ENCODE measurements at regions not wholly inside any gene's neighbourhood (a gene's known extent, or its start where the extent isn't known, plus 50 kb on each side); places are given as distances from the start of the nearest gene placed in this dataset.

DNA sequence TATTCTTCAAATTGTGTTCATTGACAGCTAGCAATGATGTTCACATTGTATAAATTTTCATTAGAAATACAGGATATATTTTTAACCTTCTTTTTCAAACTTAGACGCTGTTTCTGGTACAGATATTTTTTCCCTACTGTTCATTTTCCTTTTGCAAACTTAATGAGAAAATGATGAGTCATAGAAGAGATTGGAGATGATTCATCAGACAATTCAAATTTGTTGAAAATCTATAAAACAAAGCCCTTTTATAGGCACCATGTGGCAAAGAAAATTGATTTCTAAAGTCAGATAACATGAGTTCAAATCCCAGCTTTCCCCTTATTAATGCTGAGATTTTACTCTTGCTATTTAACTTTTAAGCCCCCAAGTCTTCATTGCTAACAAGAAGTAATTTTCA is 728.8 kb upstream of the DDX18 start:
- no peak for DNase-seq

- peak; percentile 39 for DNase-seq
These were observed 728.1 kb upstream of the DDX18 start for GRCh38 chr2:117086174-117086942.

DNA sequence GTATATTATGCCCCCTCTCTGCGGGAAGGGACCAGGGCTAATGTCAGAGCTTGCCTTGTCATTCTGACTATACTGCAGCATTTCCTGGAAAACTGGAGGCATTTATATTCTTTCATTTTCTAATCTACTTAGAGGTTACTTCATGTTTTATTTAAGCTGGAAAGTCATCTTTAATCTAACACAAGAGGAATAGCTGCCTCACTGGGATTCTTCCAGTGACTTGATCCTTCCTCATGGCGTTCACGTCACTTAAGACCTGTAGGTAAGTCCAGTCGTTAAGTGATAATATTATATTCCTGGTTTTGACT is 727.6 kb upstream of the DDX18 start:
- DNase-seq, result peak; percentile 34

DNA sequence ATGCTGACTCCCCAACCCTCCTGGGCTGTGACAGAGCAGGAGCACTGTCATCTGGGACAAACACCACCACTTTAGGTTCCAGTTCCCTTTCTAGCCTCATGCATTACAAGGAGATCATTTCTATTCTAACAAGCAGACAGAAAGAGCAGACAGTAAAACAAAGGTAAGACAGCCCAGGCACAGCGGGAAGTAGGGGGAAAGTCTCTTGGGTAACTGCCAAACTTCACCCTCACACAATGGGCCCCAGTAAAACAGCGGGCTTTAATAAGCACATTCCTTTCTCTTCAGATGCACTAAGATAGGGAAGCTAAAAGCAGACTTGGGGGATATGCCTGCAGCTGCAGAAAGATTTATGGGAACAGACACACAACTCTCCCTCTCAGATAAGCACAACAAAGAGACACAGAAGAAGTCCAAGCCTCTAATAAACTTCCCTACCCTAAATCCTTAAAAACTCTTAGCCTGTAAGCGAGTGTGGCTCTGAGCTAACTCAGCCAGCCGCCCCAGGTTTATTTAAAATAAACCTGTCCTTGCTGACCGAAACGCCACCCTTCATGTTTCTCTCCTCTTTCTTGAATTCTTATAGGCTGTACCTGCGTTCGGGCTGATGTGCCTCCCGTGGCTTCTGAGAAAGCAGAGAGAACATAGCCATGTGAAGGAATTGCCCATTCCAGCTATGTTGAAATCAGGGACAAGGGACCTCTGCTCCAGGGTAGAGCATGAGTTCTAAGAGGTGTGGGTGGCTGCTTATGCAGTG is 726.8 kb upstream of the DDX18 start:
- peak; percentile 73 for DNase-seq

DNA sequence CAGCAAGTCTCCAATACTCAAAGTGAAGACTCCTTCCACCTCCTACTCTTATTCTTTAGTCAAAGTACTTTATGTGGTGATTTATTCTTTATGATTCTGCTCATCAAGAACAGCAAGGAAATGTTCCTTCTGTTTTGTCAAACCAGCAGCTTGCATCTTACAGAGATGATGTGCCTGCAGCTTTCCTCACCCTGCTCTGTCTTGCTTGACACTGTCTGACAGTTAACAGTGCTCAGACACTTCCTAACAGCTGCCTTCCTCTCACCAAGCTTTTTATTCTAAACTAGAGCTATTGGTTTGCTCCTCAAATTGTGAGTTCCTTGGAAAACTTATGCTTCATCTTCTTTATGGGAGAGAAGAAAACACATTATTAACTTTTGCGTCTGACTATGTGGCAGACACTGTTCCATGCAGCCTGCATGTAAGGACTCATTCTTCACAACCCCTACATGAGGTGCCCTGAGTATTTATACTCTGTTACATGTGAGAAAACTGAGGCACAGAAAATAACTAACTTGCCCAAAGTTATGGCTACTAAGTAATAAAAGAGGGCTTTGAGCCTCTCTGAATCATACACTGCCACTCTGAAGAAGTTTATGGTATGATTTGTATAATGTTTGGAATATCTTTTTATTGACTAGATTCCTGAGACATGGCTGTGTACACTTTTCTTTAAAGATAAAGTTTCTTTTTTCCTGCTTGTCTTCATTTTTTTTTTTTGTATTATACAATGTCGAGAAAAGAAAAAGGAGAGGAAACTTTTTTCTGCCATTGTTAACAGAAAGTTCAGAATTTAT is 723.3 kb upstream of the DDX18 start:
- peak; percentile 1 for DNase-seq

DNA sequence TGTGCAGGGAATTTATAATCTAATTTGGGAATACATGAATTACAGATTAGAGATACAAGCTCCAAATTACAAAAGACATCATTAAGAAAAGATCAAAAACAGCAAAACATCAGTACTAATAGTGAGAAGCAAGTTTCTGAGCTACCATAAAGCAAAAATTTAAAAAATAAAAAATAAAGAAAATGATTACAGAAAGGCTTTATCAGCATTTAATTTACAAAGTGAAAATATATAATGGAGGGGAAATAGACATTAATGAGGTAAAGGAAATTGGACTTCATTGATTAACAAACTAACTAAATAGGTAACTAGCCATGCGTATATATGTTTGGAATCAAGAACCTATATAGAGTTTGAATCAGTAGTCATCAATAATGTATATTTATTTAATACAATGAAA is 712.9 kb upstream of the DDX18 start:
- no peak for DNase-seq

DNA sequence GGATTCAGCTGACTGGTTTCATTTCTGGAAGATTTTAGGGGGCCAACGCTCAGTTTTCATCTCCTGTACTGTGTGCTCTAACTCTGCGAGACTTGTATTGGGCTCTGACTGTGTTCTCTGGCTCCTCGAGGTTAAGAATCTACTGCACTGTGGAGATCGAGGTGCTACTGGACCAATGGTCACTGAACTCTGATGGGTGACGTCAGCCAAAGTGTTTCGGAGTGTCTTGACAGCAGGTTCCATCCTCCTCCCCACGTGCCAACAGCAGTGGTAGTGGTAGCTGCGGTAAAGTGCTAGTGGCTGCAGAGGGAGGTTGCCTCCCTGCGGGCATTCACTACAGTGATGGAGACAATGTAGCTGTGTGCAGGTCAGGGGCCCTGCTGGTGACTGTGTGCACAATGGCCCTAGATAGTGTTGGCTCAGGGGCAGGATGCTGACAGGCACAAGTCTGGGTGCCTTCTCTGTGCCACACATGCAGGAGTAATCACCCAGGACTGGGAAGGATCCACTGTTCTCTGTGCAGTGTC is 705.7 kb upstream of the DDX18 start:
- no peak for DNase-seq

DNA sequence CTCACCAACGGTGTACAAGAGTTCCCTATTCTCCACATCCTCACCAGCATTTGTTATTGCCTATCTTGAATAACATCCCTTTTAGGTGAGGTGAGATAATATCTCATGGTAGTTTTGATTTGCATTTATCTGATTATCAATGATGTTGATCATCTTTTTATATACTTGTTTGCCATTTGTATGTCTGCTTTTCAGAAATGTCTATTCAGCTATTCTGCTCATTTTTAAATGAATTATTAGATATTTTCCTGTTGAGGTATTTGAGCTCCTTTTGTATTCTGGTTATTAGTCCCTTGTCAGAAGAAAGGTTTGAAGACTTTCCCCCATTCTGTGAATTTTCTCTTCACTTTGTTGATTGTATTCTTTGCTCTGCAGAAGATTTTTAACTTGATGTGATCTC is 695.5 kb upstream of the DDX18 start:
- DNase-seq, result no peak

DNA sequence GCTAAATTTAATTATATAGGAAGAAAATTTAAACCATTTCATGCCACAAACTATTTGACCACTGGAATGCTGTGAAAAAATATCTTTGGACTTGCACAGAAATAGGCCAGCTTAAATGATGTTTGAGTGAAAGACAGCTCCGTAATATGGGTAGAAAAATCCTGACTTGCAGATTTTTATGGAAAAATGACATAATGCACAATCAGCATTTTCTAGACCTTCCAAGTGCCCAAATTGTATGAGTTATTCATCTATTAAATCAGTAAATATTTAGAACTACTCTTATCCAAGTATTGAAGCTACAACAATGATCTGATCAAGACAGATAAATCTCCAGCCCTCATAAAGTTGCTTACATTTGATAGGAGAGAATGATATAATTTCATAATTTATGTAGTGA is 691.1 kb upstream of the DDX18 start:
- no peak for DNase-seq

- DNase-seq, result no peak
These were observed 687.8 kb upstream of the DDX18 start for GRCh38 chr2:117126656-117127055.

DNA sequence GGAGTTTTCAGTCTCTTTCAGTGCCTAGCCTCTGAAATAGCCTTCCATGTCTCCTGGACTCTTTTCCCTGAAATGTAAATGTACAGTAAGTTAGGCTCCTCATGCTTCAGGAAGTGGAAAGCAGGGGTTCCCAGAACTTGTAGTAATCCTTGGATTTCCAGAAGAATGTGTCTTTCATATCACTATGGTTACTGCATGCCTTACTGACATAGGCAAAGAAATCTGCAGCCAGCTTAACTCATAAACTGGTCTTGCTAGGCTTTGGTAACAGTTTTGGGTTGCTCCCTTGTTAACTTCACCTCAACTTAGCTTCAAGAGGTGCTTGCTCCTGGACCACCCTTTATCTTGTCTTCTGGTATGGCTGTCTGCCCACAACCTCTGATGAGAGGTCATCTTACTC is 686.8 kb upstream of the DDX18 start:
- DNase-seq, result no peak

GRCh38 chr2:117128461-117128860 is 686.0 kb upstream of the DDX18 start:
- no peak for DNase-seq

DNA sequence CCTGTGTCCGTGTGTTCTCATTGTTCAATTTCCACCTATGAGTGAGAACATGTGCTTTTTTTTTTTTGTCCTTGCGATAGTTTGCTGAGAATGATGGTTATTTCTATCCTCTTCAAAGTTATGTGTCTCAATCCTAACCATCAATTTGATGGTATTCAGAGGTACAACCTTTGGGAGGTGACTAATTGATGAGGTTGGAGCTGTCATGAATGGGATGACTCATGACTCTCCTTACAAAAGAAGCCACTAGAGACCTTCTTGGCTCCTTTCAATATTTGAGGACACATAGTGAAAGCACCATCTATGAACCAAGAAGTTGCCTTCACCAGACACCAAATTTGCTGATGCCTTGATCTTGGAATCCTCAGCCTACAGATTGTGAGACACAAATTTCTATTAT is 677.1 kb upstream of the DDX18 start:
- DNase-seq, result no peak

- no peak for DNase-seq
These were observed 645.3 kb upstream of the DDX18 start for GRCh38 chr2:117169036-117169765.

DNA sequence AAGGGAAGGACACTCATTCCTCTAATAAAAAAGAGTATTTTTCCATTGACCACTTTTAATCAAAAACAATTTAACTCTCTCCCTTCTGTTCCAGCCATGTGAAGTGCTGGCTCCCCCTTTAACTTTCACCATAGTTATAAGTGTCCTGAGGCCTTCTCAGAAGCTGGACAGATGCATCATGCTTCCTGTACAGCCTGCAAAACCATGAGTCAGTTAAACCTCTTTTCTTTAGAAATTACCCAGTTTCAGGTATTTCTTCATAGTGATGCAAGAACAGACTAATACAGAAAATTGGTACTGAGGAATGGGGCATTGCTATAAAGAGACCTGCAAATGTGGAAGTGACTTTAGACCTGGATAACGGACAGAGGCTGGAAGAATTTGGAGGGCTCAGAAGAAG is 643.6 kb upstream of the DDX18 start:
- no peak for DNase-seq

GRCh38 chr2:117179405-117179804 is 635.1 kb upstream of the DDX18 start:
- DNase-seq, result no peak

DNA sequence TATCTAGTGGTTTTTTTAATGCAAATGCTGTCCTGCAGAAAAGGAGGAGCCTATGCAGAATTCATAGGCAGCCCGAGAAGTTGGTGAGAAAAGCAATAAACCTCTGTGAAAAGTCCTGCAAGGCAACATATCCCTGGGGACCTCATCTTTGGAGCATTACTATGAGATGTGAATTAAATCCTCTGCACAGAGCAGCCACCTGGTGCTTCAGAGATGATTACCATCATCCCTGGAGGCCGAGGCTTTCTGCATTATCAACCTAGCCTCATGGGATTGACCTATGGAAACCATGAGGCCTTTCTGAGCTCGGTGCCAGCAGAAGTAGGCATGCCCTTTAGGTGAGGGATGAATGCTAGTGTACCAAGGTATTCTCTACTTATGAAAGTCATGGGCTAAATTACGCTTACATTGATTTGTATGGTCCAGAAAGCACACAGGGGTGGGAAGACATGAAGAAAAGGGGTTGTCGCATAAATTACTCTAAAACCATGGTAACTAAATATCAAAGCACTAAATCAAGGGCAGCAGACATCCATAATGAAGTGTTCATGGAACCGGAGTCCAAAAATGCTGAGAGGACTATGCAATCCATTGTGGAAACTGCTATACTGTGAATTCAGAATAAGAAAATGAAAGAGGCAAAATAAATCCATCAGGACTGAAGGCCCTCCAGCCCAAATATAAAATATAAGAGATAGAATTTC is 623.5 kb upstream of the DDX18 start:
- DNase-seq, result no peak

DNA sequence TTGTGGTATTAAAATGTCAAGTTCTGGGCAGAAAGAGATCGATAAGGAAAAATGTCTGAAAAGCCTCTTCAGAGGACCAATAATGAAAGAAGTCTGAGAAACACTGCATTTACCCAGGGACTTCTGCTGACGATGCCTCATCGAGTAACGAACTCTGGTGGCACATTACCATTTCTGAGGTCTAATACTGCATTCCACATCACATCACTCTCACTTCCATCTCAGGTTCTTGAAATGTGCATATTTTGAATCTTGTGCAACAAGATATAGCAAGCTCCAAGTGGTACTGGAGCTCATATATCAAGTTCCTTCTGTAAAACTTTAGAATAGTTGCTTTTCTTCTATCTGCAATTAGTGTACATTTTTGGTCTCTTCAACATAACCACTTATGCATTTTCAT is 619.1 kb upstream of the DDX18 start:
- no peak for DNase-seq

DNA sequence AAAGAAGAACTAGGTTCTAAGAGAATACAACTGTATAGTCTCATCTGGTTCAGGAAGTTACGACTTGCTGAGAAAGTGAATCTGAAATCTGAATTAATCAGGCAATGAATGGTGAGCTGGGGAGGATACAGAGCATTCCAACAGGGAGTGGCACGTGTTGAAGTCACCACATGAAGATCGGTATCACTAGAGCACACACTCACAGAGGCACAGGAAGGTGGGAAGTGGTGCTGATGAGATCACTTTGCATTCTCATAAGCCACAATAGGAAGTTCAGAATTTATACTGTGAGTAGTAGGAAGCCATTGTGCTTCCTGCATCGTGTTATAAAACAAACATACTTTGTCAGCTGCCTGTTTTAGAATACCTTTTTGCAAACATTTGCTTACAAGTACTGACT is 615.0 kb upstream of the DDX18 start:
- DNase-seq, result no peak

- no peak for DNase-seq
These were observed 601.9 kb upstream of the DDX18 start for GRCh38 chr2:117212562-117212961.

DNA sequence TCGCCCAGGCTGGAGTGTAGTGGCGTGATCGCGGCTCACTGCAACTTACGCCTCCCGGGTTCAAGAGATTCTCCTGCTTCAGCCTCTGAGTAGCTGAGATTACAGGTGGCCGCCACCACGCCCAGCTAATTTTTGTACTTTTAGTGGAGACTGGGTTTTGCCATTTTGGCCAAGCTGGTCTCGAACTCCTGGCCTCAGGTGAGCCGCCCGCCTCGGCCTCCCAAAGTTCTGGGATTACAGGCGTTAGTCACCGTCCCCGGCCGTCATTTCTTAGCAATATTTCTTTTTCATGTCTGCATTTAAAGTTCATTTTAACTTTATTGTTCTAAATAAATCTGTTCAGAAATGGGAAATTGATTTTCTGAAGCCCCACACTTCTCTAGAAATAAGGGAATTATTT is 597.3 kb upstream of the DDX18 start:
- no peak for DNase-seq

DNA sequence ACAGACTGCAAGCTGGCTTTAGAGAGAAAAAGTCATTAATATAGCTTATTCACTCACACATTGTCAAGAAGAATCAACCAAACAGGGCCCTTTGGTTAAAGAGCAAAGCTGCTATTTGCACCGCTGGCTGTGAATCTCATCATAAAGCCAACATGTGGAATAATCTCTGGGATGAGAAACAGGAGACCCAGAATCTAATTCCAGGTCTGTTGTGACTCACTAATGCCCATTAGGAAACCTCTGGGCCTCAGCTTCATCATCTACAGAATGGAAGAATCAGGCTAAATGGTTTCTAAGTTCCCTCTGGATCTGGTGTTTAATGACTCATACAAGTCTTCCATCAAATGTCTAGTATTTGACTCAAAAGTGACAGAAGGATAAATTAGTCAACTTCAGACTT is 591.7 kb upstream of the DDX18 start:
- DNase-seq, result no peak

Measured in retina (tissue), 1 donor.